Activated CD4-positive, alpha-beta T cell treated with anti-CD3 and anti-CD28 coated beads, Interleukin-2, Interleukin-4, amounts not matched to agents 100 ng/mL and 50 ng/mL, durations not matched to agents 16 hours and 8 hours (primary cell): ENCODE measurements at regions not wholly inside any gene's neighbourhood (a gene's known extent, or its start where the extent isn't known, plus 50 kb on each side); places are given as distances from the start of the nearest gene placed in this dataset.
"Not testable (repeated sequence)": the region's sequence is repeated elsewhere in the genome, so short reads cannot be mapped to it uniquely, and the experiment has no call there.

Experiments used
- DNase-seq: peaks from one replicate; pipeline ENCODE4 v3.0.0-alpha.2; 2020; ENCODE audit warnings: low spot score

DNA sequence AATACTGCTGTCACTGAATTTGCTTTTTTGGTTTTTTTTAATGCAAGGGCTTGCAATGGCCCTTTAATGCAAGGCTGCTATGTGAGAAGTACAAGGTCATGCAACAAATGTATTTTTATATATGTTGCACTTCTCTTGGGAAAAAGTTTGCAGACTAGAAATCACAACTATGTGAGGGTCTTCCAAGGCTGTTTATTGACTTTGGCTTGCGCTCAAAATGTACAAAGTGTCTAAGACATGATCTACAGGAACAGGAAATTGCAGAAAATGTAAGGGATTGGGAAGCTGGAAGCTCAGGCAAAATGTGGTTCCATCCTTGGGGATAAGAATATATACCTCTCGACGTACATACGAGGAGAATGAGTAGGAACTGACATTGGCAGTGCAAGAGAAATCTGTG, 92.2 kb upstream of the F13A1 start:
- no peak for DNase-seq

- DNase-seq, result no peak
Observed at GRCh38 chr6:6414931-6415330, 94.5 kb upstream of the F13A1 start.

DNA sequence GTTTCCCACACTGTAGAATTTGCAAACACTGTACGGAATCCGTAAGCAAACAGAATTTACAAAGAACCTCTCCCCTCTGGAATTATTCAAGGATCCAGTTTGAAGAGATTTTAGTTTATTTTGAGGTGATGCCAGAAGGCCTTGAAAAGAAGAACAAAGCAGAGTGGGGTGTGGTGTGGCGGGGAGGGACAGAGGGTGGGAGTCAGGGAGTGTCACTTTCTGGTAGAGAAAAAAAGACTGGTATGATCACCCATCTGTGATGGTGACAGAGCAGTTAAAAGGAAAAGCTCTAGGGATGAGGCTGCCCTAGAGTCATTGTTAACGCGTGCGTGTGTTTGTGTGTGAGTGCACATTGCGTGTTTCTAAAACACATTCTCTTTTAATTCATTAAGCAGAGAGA, 97.0 kb upstream of the F13A1 start:
- no peak for DNase-seq

DNA sequence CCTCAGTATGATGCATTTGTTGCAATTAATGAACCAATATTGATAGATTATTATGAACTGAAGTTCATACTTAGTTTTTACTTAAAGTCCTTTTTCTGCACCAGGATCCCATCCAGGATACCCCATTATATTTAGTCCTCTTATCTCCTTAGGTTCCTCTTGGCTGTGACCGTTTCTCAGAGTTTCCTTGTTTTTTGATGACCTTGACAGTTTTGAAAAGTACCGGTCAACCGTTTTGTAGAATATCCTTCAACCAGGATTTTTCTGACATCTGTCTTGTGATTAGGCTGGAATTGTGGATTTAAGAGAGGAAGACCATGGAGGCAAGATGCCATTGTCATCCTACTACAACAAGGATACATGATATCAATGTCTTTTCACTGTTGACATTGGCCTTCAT, 98.0 kb upstream of the F13A1 start:
- no peak for DNase-seq

GRCh38 chr6:6420107-6420506, 99.6 kb upstream of the F13A1 start:
- no peak for DNase-seq

- no peak for DNase-seq
Observed at GRCh38 chr6:6434151-6434550, 113.7 kb upstream of the F13A1 start.

DNA sequence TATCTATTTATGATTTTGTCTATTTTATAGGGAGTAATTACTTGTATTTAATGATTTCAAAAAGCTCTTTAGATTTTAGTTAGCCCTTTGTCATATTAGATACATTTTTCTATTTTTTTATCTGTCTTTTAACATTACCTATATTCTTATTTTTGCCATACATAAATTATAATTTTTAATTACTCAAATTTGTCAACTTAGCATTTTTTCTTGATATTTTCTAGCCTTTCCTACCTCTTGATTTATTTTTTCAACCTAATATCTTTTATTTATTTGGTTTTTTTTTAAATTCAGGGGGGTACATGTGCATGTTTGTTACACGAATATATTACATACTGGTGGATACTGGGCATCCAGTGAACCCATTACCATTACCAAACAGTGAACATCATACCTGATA, 114.3 kb upstream of the F13A1 start:
- DNase-seq, result no peak

- DNase-seq, result no peak
Observed at GRCh38 chr6:6436366-6436765, 115.9 kb upstream of the F13A1 start.

GRCh38 chr6:6436946-6437345, 116.5 kb upstream of the F13A1 start:
- DNase-seq, result no peak

GRCh38 chr6:6438286-6438685, 117.8 kb upstream of the F13A1 start:
- DNase-seq, result no peak

DNA sequence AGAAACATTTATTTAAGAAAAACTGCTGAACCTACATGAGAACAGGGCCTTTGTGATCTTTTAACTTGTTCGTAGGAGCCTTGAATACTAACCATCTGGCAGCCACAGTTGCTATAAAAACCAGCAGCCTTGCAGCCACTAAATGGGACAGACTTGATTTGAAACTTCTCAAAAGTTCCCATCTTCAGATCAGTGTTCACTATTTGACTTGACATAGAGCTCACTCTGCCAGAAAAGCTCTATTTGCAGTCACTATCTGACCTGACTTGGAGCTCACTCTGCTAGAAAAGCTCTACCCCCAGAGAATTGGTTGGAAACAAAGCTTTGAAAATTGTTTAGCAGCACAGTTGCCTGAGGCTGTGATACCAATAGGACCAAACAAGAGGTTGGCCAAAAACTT, 119.3 kb upstream of the F13A1 start:
- DNase-seq, result no peak

GRCh38 chr6:6452002-6452401, 131.5 kb upstream of the F13A1 start:
- no peak for DNase-seq

GRCh38 chr6:6453186-6453585, 132.7 kb upstream of the F13A1 start:
- DNase-seq, result no peak

DNA sequence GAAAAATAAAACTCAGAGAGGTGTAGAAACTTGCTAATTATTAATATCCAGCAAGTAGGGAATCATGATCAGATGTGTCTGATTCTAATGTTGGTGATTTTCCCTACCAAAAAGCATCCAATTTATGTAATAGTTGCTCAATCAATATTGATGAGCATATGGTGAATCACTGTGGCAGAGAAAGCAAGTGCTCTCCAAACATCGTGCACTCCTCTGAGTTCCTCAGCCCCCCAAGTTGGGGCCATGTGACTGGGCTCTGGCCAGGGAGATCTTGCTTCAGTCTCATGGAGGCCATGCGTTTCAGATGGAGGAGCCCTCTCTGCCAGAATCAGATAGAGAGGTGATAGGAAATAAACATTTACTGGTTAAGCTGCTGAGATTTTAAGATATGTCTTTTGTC, 133.2 kb upstream of the LY86 start:
- no peak for DNase-seq

DNA sequence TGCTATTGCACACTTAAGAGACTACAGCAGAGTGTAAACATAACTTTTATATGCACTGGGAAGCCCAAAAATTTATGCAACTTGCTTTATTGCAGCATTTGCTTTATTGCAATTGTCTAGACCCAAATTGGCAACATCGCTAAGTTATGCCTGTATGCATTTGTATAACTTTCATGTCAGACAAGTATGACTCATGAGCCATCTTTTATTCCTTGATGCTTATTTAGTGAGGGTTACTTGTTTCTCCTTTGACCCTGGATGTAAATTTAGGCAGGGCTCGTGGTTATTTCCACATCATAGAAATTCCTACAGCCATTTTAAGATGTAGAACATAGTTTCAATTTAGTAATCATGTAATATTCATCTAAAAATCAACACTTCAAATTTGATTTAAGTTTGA, 130.3 kb upstream of the LY86 start:
- DNase-seq, result no peak

DNA sequence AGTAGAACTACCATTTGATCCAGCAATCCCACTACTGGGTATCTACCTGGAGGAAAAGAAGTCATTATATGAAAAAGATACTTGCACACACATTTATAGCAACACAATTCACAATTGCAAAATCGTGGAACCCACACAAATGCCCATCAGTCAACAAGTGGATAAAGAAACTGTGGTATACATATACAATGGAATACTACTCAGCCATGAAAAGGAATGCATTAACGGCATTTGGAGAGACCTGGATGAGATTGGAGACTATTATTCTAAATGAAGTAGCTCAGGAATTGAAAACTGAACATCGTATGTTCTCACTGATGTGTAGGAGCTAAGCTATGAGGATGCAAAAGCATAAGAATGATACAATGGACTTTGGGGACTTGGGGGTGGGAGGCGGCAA, 128.6 kb upstream of the LY86 start:
- DNase-seq, result not testable (repeated sequence)

DNA sequence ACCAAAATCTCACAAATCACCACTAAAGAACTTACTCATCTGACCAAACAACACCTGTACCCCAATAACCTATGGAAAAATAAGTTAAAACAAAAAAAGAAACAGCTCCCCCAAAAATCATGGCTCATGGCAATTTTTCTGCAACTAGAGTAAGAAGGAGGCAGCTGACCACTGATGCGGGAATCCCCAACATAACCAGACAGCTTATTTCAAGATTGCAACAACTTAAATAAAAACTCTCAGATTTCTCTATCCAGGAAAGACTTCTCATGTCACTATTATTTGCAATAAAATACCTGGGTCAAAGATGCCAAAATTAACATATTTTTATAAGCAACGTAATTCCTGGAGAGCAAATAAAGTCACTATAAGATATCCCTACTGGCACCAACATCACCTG, 128.1 kb upstream of the LY86 start:
- DNase-seq, result no peak

- DNase-seq, result no peak
Observed at GRCh38 chr6:6461138-6461537, 127.4 kb upstream of the LY86 start.

DNA sequence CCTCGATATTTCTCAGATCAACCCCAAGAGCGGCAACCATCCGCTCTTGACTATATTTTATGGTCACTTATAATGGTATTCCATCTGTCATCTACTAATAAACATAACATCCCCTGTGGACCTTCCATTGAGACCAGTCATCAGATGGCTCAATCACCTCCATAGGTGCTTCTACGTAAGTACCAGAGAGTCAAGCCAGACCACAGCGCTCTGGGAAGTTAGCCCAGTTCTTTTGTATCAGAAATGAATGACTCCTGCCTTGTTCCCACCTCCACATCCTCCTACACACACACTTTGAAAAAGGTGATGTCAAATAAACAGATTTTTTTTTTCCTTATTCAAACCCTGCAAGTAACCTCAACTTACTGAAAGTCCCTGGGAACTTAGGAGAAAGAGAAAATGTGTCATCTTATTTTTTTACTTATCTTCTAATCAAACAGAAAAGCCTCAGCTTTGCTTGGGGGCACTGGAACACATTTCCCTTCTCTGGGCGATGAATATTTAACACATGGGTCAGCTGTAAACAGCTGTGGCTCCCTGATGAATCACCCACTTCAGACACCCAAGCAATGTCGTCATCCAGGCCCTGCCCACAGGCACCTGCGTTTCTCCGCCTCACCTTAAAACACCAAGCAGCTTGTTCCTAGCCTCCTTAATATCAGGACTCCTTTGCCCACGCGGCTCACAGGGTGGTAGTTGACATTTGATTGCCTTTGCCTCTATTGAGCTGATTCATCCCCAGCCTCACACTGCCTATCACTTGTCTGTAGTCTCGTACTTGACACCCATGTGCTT, 121.4 kb upstream of the LY86 start:
- DNase-seq, result no peak

- no peak for DNase-seq
Observed at GRCh38 chr6:6469074-6469473, 119.4 kb upstream of the LY86 start.

GRCh38 chr6:6470123-6470522, 118.4 kb upstream of the LY86 start:
- DNase-seq, result no peak

DNA sequence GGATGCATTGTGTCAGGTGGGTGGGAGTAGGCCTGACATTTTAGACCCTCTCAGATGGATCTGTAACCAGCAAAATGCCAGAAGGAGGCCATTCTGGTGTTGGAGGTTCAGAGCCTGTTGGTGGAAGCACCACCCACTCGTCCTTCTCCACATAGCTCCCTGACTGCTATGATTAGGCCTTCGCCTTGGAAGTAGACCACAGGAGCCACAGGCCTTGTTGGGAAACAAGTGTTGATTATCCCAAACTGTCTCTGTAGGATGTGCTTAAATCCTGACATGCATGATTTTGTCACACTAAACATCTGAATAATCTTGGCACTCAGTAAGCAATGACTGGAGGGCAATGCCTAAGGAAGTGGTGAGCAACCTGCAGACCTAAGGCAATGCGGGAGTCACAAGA, 117.2 kb upstream of the LY86 start:
- no peak for DNase-seq

DNA sequence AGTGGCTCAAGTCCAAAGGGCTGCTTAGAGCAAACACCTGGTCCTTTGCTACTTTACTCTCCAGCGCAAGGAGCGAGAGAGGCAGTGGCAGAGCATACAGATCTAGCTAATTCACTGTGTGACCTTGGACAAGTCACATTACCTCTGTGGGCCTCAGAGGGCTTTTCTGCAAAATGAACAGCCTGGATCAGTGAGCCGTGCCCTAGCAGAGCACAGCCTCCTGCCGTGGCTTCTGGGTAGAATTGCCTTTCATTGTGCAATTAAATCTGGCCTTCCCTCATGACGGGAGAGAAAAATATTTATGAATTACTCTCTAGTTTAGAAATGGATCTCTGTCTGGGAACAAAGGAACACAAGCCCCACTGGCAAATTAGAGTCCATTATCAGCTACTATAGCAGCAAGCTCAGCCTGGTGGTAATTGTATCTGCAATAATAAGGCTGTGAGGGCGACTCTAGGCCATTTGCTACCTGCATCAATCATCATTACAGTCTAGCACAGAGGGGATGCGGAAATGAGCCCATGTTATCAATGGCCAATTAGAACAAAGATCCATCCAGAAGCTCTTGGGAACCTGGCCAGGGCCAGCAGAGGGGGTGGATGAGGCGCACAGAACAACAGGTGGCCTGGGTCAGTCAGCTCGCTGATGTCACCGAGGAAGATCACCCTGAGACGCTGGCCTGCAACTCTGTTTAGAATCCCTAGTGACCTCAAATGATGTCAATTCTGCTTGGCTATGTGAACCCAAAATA, 114.2 kb upstream of the LY86 start:
- no peak for DNase-seq

- no peak for DNase-seq
Observed at GRCh38 chr6:6479785-6480184, 108.7 kb upstream of the LY86 start.
